Activated CD8-positive, alpha-beta memory T cell treated with anti-CD3 and anti-CD28 coated beads, Interleukin-2, amount 50 U/mL, for 48 hours (primary cell): ENCODE measurements at regions not wholly inside any gene's neighbourhood (a gene's known extent, or its start where the extent isn't known, plus 50 kb on each side); places are given as distances from the start of the nearest gene placed in this dataset.
"Not testable (repeated sequence)": the region's sequence is repeated elsewhere in the genome, so short reads cannot be mapped to it uniquely, and the experiment has no call there.

Source experiments
- DNase-seq: peaks from one replicate; pipeline ENCODE4 v3.0.0-alpha.2; 2020

DNA sequence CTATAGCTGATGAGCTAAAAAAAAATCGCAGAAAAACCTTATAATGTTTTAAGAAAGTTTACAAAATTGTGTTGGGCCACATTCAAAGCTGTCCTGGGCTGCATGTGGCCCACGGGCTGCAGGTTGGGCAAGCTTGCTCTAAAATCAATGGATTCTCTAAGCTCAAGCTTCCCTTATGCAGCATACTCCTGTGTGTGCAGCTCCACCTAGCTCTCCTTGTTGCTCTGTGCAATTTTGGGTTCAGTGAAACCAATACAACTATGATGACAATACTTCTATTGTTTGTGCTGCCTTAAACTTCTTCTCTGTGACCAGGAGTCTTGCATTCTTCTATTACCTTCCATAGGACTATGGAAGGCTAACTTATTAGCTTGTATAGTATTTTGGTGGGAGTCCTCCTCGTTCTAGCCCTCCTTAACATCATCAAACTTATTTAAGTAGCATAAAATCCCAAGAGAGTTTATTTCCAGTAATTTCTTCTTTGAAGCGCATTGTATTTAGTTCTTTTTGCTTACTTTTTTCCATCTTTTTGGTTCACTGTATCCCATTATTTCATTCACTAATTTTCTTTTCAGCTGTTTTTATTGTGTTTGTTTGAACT is 170.9 kb upstream of the SMIM30 start:
- DNase-seq: no peak

DNA sequence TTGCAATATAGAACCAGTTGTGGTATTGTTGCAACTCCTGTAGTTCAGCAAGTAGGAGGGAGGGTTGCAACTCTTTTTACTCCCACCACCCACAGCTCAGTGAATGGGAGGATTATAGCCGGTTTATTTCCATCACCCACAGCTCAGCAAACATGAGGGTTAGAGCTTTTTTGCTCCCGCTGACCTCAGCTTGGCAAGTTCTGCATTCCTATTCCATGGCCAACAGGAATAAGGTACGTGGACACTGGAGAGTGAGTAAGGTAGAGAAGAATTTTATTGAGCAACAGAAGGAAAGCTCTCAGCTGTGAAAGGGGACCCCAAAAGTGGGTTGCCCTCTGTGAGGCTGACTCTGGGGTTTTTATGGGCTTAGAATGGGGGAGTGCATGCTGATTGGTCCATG is 167.1 kb upstream of the SMIM30 start:
- DNase-seq: no peak

DNA sequence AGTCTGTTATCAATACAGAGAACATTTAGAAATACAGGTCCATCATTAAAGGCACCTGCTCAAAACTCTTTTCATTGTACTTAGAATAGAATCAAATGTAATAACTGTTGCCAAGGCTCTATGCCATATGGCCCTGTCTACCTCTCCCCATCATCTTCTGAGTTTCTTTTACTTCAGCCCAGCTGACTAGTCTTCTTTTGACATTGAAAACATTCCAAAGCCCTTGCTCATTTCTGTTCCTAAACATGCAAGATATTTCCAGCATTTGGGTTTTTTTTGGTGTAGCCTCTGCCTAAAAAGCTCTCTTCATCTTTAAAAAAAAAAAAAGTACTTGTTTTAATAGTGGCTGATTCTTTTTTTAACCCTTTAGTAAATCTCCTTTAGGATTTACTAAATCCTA is 165.5 kb upstream of the SMIM30 start:
- no peak for DNase-seq

DNA sequence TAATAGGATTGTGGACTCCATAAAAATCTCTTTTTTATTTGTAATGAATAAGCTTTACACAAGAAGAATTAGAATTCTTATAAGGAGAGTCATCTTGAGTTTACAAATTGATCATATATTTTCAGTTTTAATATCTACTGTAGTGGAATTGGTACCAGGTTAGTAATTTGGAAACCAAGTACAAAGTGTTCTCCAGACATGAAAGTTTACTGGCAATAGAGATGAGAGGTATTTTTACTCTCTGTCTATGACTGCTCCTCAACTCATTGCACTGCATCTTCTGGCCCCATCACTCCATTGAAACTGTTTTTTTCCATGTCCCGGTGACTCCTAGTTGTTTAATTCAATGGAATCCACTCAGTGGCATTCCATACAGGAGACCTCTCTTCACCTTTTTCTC is 164.5 kb upstream of the SMIM30 start:
- DNase-seq: no peak

DNA sequence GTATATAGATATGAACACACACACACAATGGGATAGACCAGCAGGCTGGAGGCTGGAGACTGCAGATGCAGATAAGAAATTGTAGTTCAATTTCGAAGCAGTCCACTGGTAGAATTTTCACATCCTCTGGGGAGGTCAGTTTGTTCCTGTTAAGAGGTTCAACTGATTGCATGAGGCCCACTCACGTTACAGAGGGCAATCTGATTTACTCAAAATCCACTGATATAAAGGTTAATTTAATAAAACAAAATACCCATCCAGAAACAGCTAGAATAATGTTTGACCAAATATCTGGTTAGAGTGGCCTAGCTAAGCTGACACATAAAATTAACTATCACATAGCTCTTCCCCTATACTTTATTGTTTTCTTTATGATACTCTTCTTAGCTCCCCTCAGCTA is 162.9 kb upstream of the SMIM30 start:
- no peak for DNase-seq

DNA sequence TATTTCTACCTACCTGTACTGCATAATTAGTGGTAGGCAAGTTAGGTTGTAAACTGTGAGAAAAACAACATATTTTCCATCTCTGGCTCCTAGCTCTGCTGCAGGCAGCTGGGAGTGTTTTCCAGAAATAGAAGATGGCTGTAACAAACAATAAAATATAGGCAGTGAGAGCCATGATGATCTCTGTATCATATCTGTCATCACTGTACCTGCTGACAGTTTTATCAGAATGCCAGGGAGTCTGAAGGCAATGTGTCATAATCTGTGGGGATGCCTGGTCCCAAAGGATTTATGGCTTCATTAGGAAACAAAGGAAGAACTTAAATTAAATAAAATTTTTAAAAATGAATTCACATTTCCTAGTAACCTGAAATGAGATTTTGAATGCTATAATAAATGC is 160.9 kb upstream of the SMIM30 start:
- no peak for DNase-seq

DNA sequence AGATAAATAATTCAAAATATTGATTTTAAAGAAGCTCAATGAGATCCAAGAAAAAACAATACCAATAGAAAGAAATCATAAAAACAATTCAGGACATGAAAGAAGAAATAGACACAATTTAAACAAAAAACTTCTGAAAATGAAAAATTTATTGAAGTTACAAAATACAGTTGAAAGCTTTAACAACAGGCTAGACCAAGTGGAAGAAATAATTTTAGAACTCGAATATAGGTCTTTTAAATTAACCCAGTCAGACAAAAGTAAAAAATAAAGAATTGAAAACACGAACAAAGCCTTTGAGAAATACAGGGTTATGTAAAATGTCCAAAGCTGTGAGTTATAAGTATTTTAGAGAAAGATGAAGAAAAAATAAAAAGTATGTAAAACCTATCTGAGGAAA is 152.4 kb upstream of the SMIM30 start:
- DNase-seq: no peak

DNA sequence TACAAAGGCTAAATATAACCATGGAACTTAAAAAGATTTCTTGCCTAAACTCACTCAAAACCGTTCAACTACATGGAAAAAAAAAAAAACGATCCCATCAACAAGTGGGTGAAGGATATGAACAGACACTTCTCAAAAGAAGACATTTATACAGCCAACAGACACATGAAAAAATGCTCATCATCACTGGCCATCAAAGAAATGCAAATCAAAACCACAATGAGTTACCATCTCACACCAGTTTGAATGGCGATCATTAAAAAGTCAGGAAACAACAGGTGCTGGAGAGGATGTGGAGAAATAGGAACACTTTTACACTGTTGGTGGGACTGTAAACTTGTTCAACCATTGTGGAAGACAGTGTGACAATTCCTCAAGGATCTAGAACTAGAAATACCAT is 151.2 kb upstream of the SMIM30 start:
- DNase-seq: not testable (repeated sequence)

DNA sequence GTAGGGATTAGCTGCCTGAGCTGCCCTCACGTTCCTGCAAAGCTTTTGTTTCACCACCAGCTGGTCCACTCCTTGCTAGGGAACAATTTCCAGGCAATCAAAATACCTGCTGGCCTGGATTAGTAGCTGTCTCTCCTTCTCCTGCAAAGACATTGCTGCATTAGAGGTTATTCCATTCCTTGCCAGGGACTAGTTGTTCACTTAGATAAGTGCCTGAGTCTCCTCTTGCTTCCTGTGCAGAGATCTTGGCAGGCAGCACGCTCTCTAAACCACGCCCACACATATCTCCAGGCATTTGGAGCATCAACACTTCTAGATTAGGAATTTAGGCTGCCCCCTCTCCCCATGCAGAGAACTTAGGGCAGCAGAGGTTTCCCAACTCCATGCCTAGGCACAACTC is 150.4 kb upstream of the SMIM30 start:
- no peak for DNase-seq

DNA sequence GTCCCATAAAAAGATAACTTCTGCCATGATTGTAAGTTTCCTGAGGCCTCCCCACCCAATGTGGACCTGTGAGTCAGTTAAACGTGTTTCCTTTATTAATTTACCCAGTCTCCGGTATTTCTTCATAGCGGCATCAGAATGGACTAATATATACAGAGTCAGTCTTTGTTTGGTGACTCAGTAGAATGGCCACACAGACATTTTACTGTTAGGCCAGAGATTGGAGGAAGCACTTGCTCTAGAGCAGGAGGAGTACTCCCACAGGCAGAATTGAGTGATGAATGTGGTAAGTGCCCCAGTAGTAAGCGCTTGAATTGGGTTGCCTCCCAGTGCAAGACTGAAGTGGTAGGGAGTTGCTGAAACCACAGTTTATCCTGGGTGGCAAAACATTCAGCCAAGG is 149.5 kb upstream of the SMIM30 start:
- DNase-seq: no peak

DNA sequence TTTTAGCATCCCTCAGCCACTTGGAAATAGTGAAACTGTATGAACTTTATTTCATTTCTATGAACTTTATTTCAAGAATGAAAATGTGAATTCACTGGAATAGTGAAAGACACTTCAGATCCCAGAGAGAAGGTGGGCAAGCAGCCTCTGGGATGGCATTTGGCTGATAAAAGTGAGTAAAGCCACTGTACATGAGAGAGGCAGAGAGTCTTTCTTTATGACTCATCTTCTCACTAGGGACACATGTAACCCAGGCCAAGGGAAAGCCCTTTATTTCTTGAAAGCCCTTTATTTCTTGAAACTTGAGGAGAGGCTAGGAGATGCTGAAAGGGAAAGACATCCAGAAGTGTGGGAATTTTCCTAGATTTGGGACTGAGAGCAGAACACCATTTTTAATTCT is 148.9 kb upstream of the SMIM30 start:
- no peak for DNase-seq

DNA sequence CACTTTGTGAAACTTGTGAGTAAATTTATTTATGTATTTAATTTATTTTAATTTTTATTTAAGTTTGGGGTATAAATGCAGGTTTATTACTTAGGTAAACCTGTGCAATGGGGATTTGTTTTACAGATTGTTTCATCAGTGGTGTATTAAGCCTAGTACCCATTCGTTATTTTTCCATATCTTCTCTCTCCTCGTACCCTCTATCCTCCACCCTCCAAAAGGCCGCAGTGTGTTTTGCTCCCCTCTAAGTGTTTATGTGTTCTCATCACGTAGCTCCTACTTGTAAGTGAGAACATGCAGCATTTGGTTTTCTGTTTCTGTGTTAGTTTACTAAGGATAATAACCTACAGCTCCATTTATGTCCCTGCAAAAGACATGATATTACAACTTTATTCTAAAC is 145.4 kb upstream of the SMIM30 start:
- no peak for DNase-seq

DNA sequence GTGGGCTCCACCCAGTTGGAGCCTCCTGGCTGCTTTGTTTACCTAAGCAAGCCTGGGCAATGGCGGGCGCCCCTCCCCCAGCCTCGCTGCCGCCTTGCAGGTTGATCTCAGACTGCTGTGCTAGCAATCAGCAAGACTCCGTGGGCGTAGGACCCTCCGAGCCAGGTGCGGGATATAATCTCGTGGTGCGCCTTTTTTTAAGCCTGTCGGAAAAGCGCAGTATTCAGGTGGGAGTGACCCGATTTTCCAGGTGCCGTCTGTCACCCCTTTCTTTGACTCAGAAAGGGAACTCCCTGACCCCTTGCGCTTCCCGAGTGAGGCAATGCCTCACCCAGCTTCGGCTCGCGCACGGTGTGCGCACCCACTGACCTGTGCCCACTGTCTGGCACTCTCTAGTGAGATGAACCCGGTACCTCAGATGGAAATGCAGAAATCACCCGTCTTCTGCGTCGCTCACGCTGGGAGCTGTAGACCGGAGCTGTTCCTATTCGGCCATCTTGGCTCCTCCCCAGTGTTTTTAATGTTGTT is 144.9 kb upstream of the SMIM30 start:
- DNase-seq: not testable (repeated sequence)

DNA sequence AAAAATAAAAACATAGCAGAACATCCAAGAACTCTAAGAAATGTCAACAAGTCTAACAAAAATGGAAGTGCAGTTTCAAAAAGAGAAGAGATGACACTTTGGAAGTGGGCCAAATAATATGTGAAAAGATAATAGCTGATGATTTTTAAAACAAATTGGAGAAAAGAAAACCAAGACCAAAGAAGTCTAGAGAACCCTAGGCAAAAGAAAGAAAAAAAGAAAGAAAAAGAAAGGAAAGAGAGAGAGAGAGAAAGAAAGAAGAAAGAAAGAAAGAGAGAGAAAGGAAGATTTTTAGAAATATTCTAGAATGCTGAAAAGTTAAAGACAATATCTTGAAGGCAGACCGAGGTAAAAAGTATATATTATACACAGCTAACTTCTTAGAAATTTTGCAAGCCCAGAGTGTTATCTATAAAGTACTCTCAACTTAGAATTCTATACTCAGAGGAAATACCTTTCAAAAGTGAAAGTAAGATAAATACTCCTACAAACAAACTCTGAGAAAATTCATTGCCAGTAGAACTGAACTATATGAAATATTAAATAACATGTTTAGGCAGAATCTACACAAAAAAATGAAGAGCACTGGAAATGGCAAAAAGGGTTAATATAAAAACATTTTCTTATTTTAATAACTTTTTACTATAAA is 138.7 kb upstream of the SMIM30 start:
- no peak for DNase-seq

DNA sequence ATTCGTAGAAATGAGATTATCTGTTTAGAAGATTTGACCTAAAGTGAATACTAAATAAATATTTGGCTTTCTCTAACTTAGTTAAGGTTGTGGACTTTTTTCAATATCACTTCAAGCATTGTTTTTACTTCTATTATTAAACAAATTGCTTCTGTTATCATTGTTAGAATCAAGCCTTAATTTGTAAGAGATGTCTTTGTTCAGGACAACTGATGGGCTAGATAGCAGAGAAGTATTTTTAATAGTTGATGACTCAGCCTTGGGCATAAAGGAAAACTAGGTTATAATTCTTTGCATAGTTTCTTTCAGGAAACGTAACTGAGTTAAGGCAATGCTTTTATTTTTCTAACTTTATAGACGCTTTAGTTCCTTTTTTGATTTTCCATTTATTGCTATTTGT is 128.8 kb upstream of the SMIM30 start:
- DNase-seq: no peak

DNA sequence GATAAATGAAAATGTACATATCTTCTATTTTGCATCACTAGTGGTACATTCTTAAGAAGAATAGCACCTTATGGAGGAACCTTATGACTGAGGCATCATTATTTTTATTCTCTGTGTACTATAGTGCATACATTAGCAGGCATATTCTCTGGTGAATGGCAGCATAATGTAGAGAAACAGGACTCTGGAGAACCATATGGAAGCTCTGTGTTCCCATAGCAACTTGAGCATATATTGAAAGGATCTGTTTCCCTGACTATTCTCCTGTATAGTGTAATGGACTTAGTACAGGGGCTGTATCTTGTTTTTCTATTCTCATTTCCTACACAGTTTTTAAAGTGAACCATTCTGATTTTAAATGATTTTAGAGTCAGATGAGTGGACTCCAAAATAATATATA is 128.4 kb upstream of the SMIM30 start:
- DNase-seq: no peak

DNA sequence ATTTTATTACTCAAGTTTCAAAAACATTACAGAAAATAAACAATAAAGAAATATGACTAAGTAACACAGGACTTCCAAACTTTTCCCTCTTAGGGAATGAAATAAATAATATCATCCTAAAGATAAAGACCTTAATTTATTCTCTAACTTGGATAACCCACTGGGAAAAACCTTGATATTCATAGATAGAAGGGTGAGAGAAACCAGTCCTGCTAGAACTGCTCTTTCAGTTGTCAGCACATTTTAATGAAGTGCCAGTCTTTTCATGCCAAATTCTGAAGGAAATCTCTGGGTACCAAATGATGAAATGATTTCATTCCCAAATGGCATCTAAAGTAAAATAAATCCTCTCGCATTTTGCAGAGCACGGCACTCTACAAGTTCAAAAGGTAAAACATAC is 114.5 kb upstream of the SMIM30 start:
- DNase-seq: no peak

DNA sequence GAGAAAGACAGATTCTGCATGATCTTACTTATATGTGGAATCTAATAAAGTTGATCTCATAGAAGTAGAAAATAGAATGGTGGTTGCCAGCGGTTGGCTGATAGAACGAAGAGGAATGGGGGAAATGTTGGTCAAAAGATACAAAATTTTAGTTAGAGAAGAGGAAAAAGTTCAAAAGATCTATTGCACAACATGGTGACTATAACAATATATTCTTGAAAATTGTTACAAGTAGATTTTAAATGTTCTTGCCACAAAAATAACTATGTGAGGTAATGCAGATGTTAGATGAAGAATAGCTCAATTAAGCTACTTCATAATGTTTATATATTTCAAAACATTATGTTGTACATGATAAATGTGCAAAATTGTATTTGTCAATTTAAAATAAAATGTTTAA is 112.3 kb upstream of the SMIM30 start:
- DNase-seq: no peak

DNA sequence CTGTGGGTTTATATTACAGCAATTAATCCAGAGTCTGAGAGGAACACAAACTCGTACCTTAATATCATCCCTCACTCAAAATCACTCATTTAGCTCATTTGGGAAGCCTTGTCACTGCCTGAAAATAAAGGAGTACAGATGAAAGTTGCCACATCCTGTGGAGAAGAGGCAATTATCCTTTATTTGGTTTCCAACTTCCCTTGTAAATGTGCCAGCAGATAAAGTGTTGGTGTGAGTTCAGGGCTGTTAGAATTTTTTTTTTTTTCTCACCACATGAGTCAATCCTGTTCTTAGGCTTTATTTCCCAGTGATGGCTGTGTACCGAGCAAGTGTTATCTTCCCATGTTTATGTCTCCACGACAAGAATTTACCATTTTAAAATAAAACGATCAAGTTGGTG is 99.0 kb upstream of the SMIM30 start:
- no peak for DNase-seq

DNA sequence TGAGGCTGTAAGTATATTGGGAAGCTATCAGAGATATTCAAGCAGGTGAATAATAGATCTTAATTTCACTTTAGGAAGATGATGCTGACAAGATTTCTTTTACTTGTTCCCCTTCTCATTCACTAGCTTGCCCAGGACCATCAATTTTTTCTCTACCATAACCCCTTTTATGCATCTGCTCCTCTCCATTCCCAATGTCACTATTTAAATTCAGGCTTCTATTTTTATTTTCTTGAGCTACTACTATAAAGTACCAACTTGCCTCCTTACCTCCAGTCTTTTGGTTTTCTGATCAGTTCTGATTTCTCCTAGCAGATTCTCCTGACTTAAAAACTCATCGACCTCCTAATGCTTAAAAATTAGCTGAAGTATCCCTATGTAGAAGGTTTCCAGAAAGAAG is 97.7 kb upstream of the SMIM30 start:
- DNase-seq: no peak

DNA sequence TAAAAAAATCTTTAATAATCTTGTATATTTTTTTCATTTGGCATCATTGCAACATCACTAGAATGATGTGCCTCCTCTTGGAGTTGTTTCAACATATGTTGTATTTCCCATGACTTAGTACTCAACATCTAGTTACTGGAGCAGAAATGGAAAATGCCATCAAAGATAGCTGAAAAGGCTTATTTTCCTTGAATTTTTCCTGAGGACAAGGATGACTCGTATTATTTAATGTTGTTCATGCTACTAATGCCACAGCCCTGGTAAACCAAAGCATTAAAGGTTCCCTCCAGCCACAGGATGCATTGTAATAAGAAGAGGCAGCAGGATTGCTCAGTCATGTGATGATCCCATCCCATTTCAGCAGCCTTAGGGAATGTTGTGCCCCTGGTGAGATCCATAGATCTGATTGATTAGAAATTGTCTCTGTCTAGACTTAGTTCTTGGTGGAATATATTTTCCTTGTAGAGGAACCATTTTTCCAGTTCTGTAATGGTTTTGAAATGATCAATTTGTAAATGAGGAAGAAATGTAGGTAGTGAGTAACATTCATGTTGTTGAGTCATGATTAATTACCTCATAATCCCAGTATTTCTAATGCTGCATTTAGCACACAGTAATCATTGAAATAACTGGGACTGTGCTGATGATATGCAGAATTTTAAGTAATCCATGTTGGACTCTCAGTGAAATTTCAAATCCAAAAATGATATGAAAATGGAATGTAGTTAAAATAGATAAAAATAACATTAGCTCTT is 91.3 kb upstream of the SMIM30 start:
- no peak for DNase-seq

DNA sequence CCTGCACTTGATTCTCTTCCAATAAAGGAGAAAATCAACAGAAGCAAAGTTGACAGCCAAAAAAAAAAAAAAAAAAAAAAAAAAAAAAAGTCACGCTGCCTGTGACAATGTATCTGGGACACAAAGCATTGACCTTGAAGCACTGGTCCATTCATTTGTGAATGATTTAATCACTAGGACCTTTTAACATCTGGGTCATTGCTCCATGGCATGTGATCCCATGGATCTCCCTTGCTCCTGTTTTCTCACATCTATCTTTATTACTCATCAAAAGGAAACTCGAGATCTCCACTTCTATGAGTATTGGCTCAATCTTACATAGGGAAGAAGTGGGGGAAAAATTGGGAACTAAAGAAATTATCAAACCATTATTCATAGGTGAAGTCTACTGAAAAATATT is 89.6 kb upstream of the SMIM30 start:
- no peak for DNase-seq

DNA sequence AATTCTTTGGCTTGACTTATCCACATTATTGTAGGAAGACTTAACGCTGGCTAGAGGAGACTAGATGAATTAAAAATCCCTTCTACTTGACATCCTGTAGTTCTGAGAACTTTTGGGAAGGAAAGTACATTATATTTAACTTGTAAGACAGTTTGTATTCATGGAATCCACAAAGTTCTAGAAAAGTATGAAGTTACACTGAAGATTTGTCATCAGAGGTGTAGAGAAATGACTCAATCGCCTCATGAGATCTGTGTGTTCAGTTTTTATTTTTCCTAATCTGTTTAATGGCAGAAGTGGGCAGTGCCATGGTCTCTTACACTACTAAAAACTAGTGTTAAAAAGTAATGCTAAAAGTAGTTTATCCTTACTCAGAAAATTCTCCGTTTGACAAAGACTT is 89.1 kb upstream of the SMIM30 start:
- DNase-seq: no peak

DNA sequence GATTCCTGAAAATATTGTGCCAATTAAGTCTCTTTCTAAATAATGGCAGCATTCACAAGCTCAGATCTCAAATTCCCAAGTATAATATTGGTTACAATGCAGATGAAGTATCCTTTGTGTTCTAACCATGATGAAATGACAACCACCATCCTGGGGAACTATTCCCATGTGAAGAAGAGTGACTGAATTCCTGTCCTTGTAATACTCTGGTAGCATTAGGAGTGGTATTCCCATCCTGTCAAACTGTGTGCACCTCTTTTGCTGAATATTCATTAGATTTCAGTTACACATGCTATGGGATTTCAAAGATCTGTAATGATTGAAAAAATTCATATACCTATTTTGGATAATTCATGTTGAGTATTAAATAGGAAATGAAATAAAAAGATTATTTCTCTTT is 86.1 kb upstream of the SMIM30 start:
- DNase-seq: no peak
